ENCODE measurements at regions not wholly inside any gene's neighbourhood (a gene's known extent, or its start where the extent isn't known, plus 50 kb on each side); places are given as distances from the start of the nearest gene placed in this dataset.

DNA sequence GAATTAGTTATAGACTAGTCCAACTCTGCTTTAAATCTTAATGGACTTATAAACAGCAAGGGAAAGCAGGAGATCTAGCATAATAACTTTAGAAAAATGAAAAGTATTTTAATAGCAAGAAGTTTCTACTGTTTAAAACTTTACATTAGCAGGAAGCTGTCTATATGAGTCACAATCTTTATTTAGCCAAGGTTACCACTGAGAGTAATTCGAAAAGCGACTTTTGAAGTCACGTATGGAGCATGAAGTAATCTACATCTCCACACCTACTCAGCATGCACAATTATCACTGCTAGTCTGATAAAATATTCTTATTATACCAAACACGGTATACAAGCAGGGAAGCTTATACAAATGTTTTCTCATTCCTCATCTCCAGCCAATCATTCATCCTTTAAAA, 515.4 kb upstream of the SOX11 start:
- TF ChIP-seq, protein P1, sequence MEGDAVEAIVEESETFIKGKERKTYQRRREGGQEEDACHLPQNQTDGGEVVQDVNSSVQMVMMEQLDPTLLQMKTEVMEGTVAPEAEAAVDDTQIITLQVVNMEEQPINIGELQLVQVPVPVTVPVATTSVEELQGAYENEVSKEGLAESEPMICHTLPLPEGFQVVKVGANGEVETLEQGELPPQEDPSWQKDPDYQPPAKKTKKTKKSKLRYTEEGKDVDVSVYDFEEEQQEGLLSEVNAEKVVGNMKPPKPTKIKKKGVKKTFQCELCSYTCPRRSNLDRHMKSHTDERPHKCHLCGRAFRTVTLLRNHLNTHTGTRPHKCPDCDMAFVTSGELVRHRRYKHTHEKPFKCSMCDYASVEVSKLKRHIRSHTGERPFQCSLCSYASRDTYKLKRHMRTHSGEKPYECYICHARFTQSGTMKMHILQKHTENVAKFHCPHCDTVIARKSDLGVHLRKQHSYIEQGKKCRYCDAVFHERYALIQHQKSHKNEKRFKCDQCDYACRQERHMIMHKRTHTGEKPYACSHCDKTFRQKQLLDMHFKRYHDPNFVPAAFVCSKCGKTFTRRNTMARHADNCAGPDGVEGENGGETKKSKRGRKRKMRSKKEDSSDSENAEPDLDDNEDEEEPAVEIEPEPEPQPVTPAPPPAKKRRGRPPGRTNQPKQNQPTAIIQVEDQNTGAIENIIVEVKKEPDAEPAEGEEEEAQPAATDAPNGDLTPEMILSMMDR (IDR thresholded peaks at IDR 0.05) = no peak
- no peak for TF ChIP-seq POLR2A (IDR thresholded peaks at IDR 0.05)
- no peak for TF ChIP-seq POLR2AphosphoS5 (IDR thresholded peaks at IDR 0.05)

All from breast epithelium (tissue), 3 donors.